HG02678 (cell line): ENCODE measurements at regions not wholly inside any gene's neighbourhood (a gene's known extent, or its start where the extent isn't known, plus 50 kb on each side); places are given as distances from the start of the nearest gene placed in this dataset.
"Not testable (repeated sequence)": the region's sequence is repeated elsewhere in the genome, so short reads cannot be mapped to it uniquely, and the experiment has no call there.

Experiments used
- ATAC-seq: cut with Tn5 transposase; IDR thresholded peaks from one replicate; pipeline ENCODE4 v1.9.1; 2021; ENCODE audit warnings: mild to moderate bottlenecking, moderate library complexity; ENCODE audit not compliant: unreplicated experiment

GRCh38 chr6:115814907-115815306 lies 245.8 kb downstream of the FRK start:
- ATAC-seq = no peak

DNA sequence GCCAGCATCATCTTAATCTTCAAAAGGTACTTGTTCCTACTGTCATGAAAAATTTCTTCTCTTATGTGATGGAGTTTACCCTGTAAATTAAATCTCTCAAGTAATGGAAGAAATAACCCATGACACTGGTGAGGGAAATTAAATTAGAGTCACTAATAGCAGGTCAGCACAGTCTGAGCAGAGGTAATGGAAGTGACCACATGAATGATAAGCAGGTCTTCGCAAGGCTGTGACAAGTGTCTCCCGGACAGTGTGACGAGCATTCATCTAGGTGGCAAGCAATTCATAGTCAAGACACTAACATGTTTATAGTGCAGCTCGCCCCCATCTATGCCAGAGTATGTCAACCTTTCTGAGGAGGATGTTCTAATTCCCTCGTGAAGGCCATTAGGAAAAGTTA lies 249.2 kb downstream of the FRK start:
- no peak for ATAC-seq

DNA sequence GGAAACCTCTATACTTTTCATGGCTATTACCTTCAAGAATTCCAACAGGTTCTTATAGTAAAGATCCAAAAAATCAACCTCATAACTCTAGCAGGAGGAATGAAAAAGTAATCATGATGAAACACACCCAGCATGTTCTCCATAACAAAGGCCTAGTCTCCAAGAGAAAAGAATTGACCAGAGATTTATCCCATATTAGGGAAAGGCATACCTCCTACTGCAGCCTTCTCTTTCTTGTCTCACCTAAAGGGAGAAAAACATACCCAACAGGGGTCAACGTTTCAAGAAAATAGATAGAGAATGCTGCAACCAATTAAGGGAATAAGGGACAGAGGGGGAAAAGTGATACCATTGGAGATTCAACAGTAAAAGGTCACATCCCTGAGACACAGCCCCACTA lies 262.5 kb downstream of the FRK start:
- no peak for ATAC-seq

DNA sequence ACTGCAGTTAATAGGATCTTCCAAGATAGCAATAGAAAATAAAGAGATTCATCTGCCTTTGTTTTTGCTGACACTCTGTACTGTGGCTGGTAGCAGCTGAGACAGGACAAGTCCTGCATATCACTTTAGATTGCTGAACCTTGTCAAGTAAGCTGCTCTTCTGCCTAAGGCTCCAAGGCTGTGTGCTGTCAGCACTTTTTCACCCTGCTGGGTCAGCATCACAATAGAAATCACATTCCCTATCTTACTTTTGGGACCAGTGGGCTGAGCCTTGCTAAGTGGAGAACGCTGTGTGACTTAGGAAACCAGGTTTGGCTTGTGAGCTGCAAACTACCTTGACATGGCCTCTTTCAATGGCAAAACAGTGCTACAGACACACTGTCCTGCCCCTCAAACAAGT lies 263.9 kb downstream of the FRK start:
- no peak for ATAC-seq

DNA sequence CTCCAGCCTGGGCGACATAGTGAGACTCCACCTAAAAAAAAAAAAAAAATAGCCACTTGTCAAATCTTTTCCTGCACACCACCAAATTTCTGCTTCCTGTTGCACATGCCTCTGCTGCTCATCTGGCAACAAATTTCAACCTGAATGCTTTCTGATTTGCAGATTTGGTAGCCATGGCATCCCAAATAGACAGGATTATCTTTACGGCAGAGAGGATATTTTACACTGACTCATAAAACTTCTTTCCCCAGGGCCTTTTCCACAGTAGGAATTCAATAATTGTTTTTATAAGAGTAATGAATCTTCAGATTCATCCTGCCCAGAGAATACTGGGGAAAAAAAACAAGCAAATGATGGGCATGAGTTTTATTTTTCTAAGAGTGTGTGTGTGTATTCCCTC lies 264.6 kb downstream of the FRK start:
- no peak for ATAC-seq

DNA sequence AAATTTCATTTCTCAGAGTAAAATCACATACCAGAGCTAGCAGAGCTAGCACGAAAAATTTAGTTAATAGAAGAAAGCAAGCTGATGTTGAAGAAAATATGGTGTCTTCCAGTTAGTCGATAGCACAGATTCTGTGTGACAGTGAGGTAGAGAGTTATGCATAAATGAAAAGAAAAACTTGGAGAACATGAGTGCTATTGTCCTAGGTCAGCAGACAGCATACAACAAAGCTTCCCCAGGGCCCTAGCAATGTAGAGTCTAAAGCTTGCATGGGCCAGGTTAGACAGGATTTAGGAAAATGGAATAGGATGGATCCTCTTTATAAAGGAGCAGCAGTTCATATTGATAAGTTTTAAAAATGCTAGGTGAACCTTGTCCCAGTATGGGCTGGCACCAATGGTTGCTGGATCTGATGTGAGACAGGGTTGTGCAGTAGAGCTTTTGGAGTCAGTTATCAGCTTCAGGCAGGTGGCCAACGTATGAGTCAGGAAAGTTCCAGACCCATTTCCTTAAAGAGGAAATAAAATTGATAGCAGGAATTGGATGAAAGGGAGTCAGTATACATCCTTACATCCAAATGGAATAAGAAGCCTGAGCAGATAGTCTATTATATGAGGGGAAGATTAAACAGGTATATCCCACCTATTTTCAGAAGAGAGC lies 277.2 kb downstream of the FRK start:
- ATAC-seq = no peak

- no peak for ATAC-seq
These were observed 278.1 kb downstream of the FRK start for GRCh38 chr6:115782612-115783011.

DNA sequence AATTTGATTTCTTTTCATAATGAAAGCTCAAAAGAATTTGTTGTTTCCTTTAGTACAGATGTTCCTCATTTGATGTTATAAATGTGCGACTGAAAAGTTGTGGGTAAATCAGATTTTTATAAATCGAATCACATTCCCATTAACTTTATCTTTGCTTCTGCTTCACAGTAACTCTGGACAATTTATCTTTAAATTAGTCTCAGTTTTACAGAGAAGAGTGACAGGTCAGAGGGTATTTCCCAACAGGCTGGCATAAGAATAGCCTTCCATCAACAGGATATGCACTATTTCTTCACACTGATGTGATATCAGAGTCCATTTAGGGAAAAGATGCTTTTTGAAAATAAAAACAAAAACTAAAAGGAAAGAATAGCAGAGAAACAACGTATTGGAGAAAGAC lies 286.9 kb downstream of the FRK start:
- ATAC-seq = no peak

GRCh38 chr6:115770851-115771250 lies 289.8 kb downstream of the FRK start:
- ATAC-seq = no peak

- no peak for ATAC-seq
These were observed 292.2 kb downstream of the FRK start for GRCh38 chr6:115768500-115768899.

DNA sequence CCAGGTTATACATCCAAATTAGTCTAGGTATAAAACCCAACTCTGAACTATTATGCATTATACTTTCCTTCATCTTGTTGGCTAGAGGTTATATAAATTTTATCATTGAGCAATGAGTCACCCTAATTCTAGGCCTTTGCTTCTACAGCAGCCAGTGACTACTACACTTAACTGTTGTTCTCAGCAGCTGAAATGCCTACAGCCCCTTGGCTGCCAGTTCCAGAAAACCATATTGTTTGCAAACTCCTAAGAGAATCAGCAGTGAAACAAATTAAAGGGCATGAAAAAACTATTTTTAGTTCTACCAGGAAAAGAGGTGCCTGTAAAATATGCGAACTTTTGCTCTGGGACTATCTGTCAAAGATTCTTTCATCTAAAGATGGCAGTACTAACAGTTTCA lies 292.8 kb downstream of the FRK start:
- no peak for ATAC-seq

GRCh38 chr6:115766745-115767462 lies 293.8 kb downstream of the FRK start:
- no peak for ATAC-seq

DNA sequence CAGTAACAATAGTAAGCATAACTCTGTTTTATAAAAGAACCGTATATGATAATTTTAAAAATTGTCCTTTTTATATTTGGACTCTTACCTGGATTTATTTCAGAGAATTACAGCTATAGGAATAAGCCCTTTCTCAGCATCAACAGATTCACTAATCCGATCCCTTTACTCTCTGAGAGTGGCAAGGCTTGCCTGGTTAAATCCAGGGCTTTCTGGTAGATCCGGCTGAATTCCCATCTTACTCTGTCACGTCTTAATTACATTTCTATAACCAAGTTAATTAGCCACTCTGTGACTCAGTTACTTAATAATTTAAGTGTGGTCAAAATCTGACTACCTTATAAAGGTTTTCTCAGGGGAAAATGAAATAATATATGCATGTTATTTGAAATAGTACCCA lies 294.7 kb downstream of the FRK start:
- no peak for ATAC-seq

DNA sequence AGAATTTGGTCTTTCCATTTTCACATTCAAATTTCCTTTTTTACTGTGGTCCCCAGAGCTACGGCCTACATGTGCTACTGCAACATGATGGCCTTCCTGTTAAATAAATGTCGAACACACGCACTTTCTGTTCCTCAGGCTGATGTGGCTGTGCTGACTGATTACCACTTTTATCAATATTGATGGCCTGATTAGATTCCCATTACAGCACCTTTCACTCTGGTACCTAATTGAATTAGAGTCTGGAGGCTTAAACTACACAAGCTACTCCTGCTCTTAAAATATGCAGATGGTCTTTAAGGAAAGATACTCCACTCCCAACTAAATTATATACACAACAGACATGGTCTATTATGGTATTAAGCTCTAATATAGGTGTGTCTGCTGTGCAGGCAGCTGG lies 301.6 kb downstream of the FRK start:
- ATAC-seq = no peak

DNA sequence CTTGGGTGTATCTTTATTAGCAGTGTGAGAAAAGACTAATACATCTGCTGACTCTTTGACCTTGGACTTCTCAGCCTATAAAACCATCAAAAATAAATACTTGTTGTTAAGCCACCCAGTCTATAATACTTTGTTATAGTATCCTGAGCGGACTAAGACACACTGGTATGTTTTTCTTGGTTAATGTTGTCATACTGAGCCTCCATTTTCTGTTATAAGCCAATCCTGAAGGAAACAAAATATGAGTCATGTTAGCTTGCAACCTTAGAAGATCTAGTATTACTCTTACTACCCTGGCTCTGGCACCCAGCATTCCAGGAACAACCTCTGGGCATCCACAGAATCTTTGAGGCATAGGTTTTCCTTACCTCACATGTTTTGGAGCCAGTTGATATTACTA lies 307.2 kb downstream of the FRK start:
- ATAC-seq = no peak

GRCh38 chr6:115750946-115751345 lies 309.7 kb downstream of the FRK start:
- ATAC-seq = no peak

- ATAC-seq = no peak
These were observed 310.4 kb downstream of the FRK start for GRCh38 chr6:115750292-115750691.

GRCh38 chr6:115747719-115748118 lies 313.0 kb downstream of the FRK start:
- ATAC-seq = no peak

GRCh38 chr6:115746583-115746982 lies 314.1 kb downstream of the FRK start:
- not testable (repeated sequence) for ATAC-seq

GRCh38 chr6:115740907-115741306 lies 319.8 kb downstream of the FRK start:
- no peak for ATAC-seq

- ATAC-seq = no peak
These were observed 325.1 kb downstream of the FRK start for GRCh38 chr6:115735610-115736009.

- no peak for ATAC-seq
These were observed 327.3 kb downstream of the FRK start for GRCh38 chr6:115733426-115733825.

DNA sequence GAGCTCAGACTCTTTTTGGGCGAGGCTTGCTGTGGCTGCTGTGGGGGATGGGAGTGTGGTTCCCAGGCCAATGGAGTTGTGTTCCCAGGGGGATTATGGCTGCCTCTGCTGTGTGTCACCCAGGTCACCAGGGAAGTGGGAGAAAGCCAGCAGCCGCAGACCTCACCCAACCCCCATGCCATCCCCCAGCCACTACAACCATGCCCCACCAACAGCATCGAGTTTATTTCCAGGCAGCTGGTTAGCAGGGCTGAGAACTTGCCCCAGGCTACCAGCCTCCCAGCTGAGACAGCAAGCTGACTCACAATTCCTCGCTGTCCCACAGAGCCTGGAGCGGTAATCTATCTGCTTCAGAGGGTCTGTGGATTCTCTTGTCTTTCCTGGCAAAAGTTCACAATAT lies 331.7 kb downstream of the FRK start:
- no peak for ATAC-seq
